HG03432 (cell line): ENCODE measurements at regions not wholly inside any gene's neighbourhood (a gene's known extent, or its start where the extent isn't known, plus 50 kb on each side); places are given as distances from the start of the nearest gene placed in this dataset.
"Not testable (repeated sequence)": the region's sequence is repeated elsewhere in the genome, so short reads cannot be mapped to it uniquely, and the experiment has no call there.

Source experiments
- ATAC-seq: cut with Tn5 transposase; IDR thresholded peaks from one replicate; pipeline ENCODE4 v1.9.1; 2021; ENCODE audit warnings: mild to moderate bottlenecking, moderate library complexity; ENCODE audit not compliant: unreplicated experiment

- no peak for ATAC-seq
Measured at GRCh38 chr2:153420394-153420793, 58.2 kb downstream of the RPRM start.

GRCh38 chr2:153417077-153417476 lies 61.5 kb downstream of the RPRM start:
- ATAC-seq, result no peak

GRCh38 chr2:153416071-153416470 lies 62.5 kb downstream of the RPRM start:
- no peak for ATAC-seq

GRCh38 chr2:153408710-153409385 lies 69.7 kb downstream of the RPRM start:
- ATAC-seq, result no peak

GRCh38 chr2:153405196-153405595 lies 73.4 kb downstream of the RPRM start:
- no peak for ATAC-seq

GRCh38 chr2:153404792-153405191 lies 73.8 kb downstream of the RPRM start:
- ATAC-seq, result no peak

- no peak for ATAC-seq
Measured at GRCh38 chr2:153403940-153404339, 74.6 kb downstream of the RPRM start.

GRCh38 chr2:153403352-153403751 lies 75.2 kb downstream of the RPRM start:
- not testable (repeated sequence) for ATAC-seq

- ATAC-seq, result no peak
Measured at GRCh38 chr2:153394686-153395085, 83.9 kb downstream of the RPRM start.

GRCh38 chr2:153394247-153394646 lies 84.3 kb downstream of the RPRM start:
- ATAC-seq, result no peak

- no peak for ATAC-seq
Measured at GRCh38 chr2:153393518-153393917, 85.0 kb downstream of the RPRM start.

GRCh38 chr2:153391131-153391530 lies 87.4 kb downstream of the RPRM start:
- no peak for ATAC-seq

- no peak for ATAC-seq
Measured at GRCh38 chr2:153388246-153388645, 90.3 kb downstream of the RPRM start.

- ATAC-seq, result no peak
Measured at GRCh38 chr2:153387203-153387602, 91.4 kb downstream of the RPRM start.

- ATAC-seq, result no peak
Measured at GRCh38 chr2:153386481-153386897, 92.1 kb downstream of the RPRM start.

- no peak for ATAC-seq
Measured at GRCh38 chr2:153373510-153374279, 104.9 kb downstream of the RPRM start.

- ATAC-seq, result no peak
Measured at GRCh38 chr2:153360239-153360638, 118.3 kb downstream of the RPRM start.

GRCh38 chr2:153354377-153354776 lies 124.2 kb downstream of the RPRM start:
- ATAC-seq, result no peak

- no peak for ATAC-seq
Measured at GRCh38 chr2:153349603-153350002, 129.0 kb downstream of the RPRM start.

- no peak for ATAC-seq
Measured at GRCh38 chr2:153347818-153348495, 130.6 kb downstream of the RPRM start.

GRCh38 chr2:153320879-153321278 lies 157.7 kb downstream of the RPRM start:
- no peak for ATAC-seq

GRCh38 chr2:153311432-153311831 lies 167.1 kb downstream of the RPRM start:
- no peak for ATAC-seq
